ENCODE measurements at regions not wholly inside any gene's neighbourhood (a gene's known extent, or its start where the extent isn't known, plus 50 kb on each side); places are given as distances from the start of the nearest gene placed in this dataset.

DNA sequence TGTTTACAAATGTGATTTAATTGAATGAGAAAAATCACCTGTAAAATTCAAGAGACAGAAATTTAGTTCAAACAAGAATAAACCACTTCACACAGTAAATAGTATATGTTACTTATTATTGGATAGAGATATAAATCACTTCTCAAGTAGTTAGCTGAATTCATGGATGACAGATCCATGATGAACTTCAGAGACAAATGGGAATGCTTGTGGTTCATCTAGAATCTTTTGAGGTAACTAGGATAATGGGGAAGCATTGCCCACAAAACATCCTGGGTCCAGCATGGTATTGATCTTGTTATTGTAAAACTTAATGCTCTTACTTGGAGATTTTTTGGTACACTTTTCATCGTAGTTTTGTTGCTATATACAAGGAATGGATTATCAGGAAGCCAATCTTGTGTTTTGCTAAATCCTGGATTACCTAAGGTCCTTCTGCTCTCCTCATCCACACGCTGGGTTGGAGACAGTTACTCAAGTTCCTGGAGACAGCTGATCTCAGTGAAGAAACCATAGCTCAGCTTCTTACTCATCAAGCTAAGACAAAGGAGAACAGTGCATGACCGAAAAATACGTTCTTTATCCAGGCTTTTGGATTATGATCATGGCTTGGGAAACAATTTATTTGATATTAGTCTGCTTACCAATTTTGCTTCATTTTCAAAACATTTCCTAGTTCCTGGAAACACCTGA lies 142.5 kb upstream of the PREP start:
- Histone ChIP-seq H2AFZ (ENCODE audit: low read length) (no peak overlapping the region), H3K4me1 (ENCODE audit: insufficient read depth, low read length) (no peaks in the 10 kb centered on the region), H3K9ac (ENCODE audit: insufficient read depth, low read depth, low read length) (no peak overlapping the region), H3K4me2 (ENCODE audit: low read depth, low read length) (no peak overlapping the region), H3K4me3 (replicated peaks in 1 of 3; ENCODE audit: insufficient read depth in 1 of 3, low read depth in 2 of 3, low read length in 3 of 3) (no peak overlapping the region), H3K27me3 (ENCODE audit: control insufficient read depth in 1 of 2, insufficient read depth in 2 of 2, low read length in 2 of 2) (peaks cover 0 to 2% of the 10 kb centered on the region in 2 experiments; a peak in 1 of 5 replicates), H3K79me2 (ENCODE audit: insufficient read depth, low read length) (no peaks in the 10 kb centered on the region), H3K36me3 (replicated peaks in 1 of 2; ENCODE audit: control insufficient read depth in 1 of 2, insufficient read depth in 2 of 2, low read length in 2 of 2) (no peaks in the 10 kb centered on the region), H3K9me3 (ENCODE audit: low read length) (no peaks in the 10 kb centered on the region), H4K20me1 (ENCODE audit: insufficient read depth, low read length) (no peaks in the 10 kb centered on the region), H3K27ac (ENCODE audit: extremely low read length, insufficient read depth, low read length) (no peak overlapping the region)
- FAIRE-seq (no peak), ATAC-seq (no peak), DNase-seq (ENCODE audit: low spot score) (no peak)
- POLR2A ChIA-PET = no interaction called here
- no peak for TF ChIP-seq RXRB (CRISPR knock-in tag; IDR thresholded peaks at IDR 0.05; ENCODE audit: borderline replicate concordance)
- no peak for TF ChIP-seq ZNF614 (CRISPR knock-in tag; IDR thresholded peaks at IDR 0.05; ENCODE audit: borderline replicate concordance)
- no peak for TF ChIP-seq SMAD3 (CRISPR knock-in tag; IDR thresholded peaks at IDR 0.05)
- no peak for TF ChIP-seq CHD2 (IDR thresholded peaks at IDR 0.05; ENCODE audit: low read depth, low read length)
- no peak for TF ChIP-seq ZNF30 (CRISPR knock-in tag; IDR thresholded peaks at IDR 0.05)
- no peak for TF ChIP-seq WIZ (CRISPR knock-in tag; IDR thresholded peaks at IDR 0.05)
- TF ChIP-seq, protein P1, sequence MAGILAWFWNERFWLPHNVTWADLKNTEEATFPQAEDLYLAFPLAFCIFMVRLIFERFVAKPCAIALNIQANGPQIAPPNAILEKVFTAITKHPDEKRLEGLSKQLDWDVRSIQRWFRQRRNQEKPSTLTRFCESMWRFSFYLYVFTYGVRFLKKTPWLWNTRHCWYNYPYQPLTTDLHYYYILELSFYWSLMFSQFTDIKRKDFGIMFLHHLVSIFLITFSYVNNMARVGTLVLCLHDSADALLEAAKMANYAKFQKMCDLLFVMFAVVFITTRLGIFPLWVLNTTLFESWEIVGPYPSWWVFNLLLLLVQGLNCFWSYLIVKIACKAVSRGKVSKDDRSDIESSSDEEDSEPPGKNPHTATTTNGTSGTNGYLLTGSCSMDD (CRISPR knock-in tag; IDR thresholded peaks at IDR 0.05) = no peak
- TF ChIP-seq ZNF549 (CRISPR knock-in tag; IDR thresholded peaks at IDR 0.05) = no peak
- in situ Hi-C loops (cut with HindIII; ENCODE audit: extremely low pct_ligation_motif_present, low pct_unique_long_range_greater_than_20kb) = no loop called here
- CTCF ChIA-PET (ENCODE audit: low intra/inter-chr PET ratio, low total read pairs) = no interaction called here
- WGBS (ENCODE audit: low lambda C conversion rate) = 1% methylated on average over 4 of the region's 4 CpGs
- intact Hi-C loops (cut with micrococcal nuclease; ENCODE audit: unreplicated experiment) = no loop called here
- BruUV-seq (replicated peaks) = no TSS peak

DNA sequence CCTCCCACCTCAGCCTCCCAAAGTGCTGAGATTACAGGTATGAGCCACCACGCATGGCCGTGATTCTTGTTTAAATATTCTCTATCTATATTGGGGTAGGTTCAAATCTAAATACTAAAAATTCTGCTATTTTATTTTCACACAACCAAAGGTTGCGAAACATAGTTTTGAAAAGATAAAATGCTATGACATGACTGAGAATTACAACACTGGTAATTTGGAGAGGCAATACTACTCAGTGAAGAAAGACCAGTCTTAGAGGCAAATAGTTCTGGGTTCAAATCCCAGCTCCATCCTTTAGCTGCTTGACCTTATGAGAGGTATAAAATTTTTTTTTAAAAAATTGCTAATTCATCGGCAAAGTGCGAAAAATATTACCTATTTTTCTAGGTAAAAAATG lies 137.0 kb upstream of the PREP start:
- BruUV-seq (replicated peaks) = no TSS peak
- intact Hi-C loops (cut with micrococcal nuclease; ENCODE audit: unreplicated experiment) (no loop called here), in situ Hi-C loops (cut with HindIII; ENCODE audit: extremely low pct_ligation_motif_present, low pct_unique_long_range_greater_than_20kb) (no loop called here)
- Histone ChIP-seq H3K27me3 (ENCODE audit: control insufficient read depth in 1 of 2, insufficient read depth in 2 of 2, low read length in 2 of 2) (no peaks in the 10 kb centered on the region), H3K9ac (ENCODE audit: insufficient read depth, low read depth, low read length) (no peak overlapping the region), H3K27ac (ENCODE audit: extremely low read length, insufficient read depth, low read length) (no peak overlapping the region), H2AFZ (ENCODE audit: low read length) (no peak overlapping the region), H3K4me2 (ENCODE audit: low read depth, low read length) (no peak overlapping the region), H3K9me3 (ENCODE audit: low read length) (no peaks in the 10 kb centered on the region), H3K4me3 (replicated peaks in 1 of 3; ENCODE audit: insufficient read depth in 1 of 3, low read depth in 2 of 3, low read length in 3 of 3) (no peak overlapping the region), H3K36me3 (replicated peaks in 1 of 2; ENCODE audit: control insufficient read depth in 1 of 2, insufficient read depth in 2 of 2, low read length in 2 of 2) (no peaks in the 10 kb centered on the region), H3K4me1 (ENCODE audit: insufficient read depth, low read length) (no peaks in the 10 kb centered on the region), H3K79me2 (ENCODE audit: insufficient read depth, low read length) (no peaks in the 10 kb centered on the region), H4K20me1 (ENCODE audit: insufficient read depth, low read length) (no peaks in the 10 kb centered on the region)
- TF ChIP-seq CEBPB (IDR thresholded peaks at IDR 0.05; ENCODE audit: borderline replicate concordance, low read depth, low read length) = peak; percentile 46; the same call in 1 of the 2 replicates
- TF ChIP-seq, protein P2, sequence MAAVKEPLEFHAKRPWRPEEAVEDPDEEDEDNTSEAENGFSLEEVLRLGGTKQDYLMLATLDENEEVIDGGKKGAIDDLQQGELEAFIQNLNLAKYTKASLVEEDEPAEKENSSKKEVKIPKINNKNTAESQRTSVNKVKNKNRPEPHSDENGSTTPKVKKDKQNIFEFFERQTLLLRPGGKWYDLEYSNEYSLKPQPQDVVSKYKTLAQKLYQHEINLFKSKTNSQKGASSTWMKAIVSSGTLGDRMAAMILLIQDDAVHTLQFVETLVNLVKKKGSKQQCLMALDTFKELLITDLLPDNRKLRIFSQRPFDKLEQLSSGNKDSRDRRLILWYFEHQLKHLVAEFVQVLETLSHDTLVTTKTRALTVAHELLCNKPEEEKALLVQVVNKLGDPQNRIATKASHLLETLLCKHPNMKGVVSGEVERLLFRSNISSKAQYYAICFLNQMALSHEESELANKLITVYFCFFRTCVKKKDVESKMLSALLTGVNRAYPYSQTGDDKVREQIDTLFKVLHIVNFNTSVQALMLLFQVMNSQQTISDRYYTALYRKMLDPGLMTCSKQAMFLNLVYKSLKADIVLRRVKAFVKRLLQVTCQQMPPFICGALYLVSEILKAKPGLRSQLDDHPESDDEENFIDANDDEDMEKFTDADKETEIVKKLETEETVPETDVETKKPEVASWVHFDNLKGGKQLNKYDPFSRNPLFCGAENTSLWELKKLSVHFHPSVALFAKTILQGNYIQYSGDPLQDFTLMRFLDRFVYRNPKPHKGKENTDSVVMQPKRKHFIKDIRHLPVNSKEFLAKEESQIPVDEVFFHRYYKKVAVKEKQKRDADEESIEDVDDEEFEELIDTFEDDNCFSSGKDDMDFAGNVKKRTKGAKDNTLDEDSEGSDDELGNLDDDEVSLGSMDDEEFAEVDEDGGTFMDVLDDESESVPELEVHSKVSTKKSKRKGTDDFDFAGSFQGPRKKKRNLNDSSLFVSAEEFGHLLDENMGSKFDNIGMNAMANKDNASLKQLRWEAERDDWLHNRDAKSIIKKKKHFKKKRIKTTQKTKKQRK (IDR thresholded peaks at IDR 0.05; ENCODE audit: low read length) = no peak
- ATAC-seq = no peak
- POLR2A ChIA-PET = no interaction called here
- FAIRE-seq = no peak
- CTCF ChIA-PET (ENCODE audit: low intra/inter-chr PET ratio, low total read pairs) = no interaction called here
- 73% methylated on average over 5 of the region's 5 CpGs for WGBS (ENCODE audit: low lambda C conversion rate)
- no peak for DNase-seq (ENCODE audit: low spot score)
